Urinary bladder (tissue), 3 donors: ENCODE measurements at regions not wholly inside any gene's neighbourhood (a gene's known extent, or its start where the extent isn't known, plus 50 kb on each side); places are given as distances from the start of the nearest gene placed in this dataset.
A peak's percentile ranks its signal among the peaks of the same experiment; 100 is the strongest.

Experiments used
- DNase-seq: peaks from one replicate; pipeline ENCODE4 v3.0.0-alpha.2; 2015; ENCODE audit errors: extremely low spot score
- H3K27ac ChIP-seq: one replicate; pipeline ENCODE4 v1.5.1; 2013; ENCODE audit warnings: low read depth, mild to moderate bottlenecking, moderate library complexity
- H3K36me3 ChIP-seq: one replicate; pipeline ENCODE4 v1.6.1; 2013; ENCODE audit warnings: mild to moderate bottlenecking, moderate library complexity; ENCODE audit not compliant: insufficient read depth
- H3K4me1 ChIP-seq: one replicate; pipeline ENCODE4 v1.6.1; 2013; ENCODE audit warnings: mild to moderate bottlenecking, moderate library complexity; ENCODE audit not compliant: insufficient read depth
- H3K4me3 ChIP-seq: one replicate; pipeline ENCODE4 v1.5.1; 2013; ENCODE audit warnings: low read depth, low read length
- WGBS: extraction: QIAGEN DNeasy Blood & Tissue Kit; methylation state at CpG from one replicate; pipeline ENCODE4 v1.1.7; 2013; 5-methylcytosine and 5-hydroxymethylcytosine counted together
- donor health status: healthy with polysubstance abuse.
- donor health status: healthy.

DNA sequence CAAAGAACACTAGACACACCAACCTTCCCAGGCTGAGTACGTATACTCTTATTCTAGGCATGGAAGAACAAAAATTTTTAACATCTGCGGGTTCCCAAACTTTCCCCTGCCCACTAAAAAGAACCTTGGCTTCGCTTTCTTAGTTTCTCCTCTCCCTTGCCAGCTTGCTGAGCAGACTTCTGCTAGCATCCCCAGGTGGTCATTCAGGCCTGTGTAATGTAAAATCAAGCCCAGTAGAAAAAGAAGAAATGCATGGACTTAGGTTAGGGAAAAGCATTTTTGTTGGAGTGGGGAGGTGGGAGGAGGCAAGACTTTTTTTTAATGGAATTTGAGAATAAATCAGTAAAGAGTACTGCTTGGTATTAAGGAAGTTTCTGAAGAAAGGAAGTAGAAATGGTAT, 331.0 kb upstream of the TLE4 start:
- H3K4me1 ChIP-seq: no peaks in the 10 kb centered on the region

DNA sequence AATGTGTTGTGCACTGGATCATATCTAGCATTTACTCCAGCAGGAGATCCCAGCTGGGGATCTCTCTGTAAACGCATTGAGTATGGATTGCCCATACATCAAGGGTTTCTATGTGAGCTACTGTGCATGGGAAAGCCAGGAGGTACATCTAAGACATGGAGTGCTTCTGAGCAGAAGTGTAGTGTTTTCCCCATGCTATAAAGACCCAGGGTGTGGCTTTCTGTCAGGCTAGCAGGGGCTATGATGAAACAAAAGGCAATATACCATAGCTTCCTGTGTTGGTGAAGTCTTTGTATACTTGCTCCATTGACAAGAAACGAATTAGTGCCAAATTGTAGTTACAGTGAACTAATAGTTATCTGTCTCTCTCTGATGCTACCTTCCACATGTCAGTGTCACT, 329.3 kb upstream of the TLE4 start:
- H3K36me3 ChIP-seq: no peaks in the 10 kb centered on the region
- H3K27ac ChIP-seq: no peak overlapping the region
- no peak overlapping the region for H3K4me3 ChIP-seq
- no peaks in the 10 kb centered on the region for H3K4me1 ChIP-seq
- DNase-seq: no peak
- WGBS: 76% methylated on average over 2 of the region's 2 CpGs

More for the DNA sequence above, 331.0 kb upstream of the TLE4 start:
- Histone ChIP-seq H3K4me3 (no peak overlapping the region), H3K36me3 (no peaks in the 10 kb centered on the region), H3K27ac (no peak overlapping the region)
- WGBS: 89% methylated on average over 3 of the region's 3 CpGs
- no peak for DNase-seq

DNA sequence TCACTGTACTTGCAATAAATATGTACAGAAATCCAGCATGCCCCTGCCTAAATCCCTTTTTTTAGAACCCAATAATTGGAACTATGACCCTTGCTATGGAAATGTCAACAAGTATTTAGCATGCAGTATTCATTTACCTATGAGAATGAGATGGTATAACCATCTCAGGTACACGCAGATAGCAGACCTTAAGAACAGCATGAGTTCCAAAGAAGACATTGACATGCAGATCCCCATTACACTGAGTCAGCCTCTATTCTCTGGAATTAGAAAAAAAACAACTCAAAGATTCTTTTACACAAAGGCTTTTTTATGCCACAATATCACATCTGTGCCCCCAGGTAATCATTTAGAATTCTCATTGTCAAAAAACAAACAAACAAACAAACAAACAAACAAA, 325.6 kb upstream of the TLE4 start:
- Histone ChIP-seq H3K36me3 (no peaks in the 10 kb centered on the region), H3K4me3 (no peak overlapping the region), H3K4me1 (no peaks in the 10 kb centered on the region), H3K27ac (no peak overlapping the region)
- DNase-seq: no peak
- 84% methylated on average over 1 of the region's 1 CpG for WGBS

GRCh38 chr9:79247021-79247420, 324.7 kb upstream of the TLE4 start:
- Histone ChIP-seq H3K27ac (no peak overlapping the region), H3K36me3 (no peaks in the 10 kb centered on the region), H3K4me3 (no peak overlapping the region), H3K4me1 (no peaks in the 10 kb centered on the region)
- DNase-seq: no peak

- DNase-seq: no peak
- no peaks in the 10 kb centered on the region for H3K4me1 ChIP-seq
- H3K4me3 ChIP-seq: no peak overlapping the region
- 91% methylated on average over 1 of the region's 1 CpG for WGBS
- H3K27ac ChIP-seq: no peak overlapping the region
- H3K36me3 ChIP-seq: no peaks in the 10 kb centered on the region
These were observed 321.0 kb upstream of the TLE4 start for GRCh38 chr9:79250806-79251205.

DNA sequence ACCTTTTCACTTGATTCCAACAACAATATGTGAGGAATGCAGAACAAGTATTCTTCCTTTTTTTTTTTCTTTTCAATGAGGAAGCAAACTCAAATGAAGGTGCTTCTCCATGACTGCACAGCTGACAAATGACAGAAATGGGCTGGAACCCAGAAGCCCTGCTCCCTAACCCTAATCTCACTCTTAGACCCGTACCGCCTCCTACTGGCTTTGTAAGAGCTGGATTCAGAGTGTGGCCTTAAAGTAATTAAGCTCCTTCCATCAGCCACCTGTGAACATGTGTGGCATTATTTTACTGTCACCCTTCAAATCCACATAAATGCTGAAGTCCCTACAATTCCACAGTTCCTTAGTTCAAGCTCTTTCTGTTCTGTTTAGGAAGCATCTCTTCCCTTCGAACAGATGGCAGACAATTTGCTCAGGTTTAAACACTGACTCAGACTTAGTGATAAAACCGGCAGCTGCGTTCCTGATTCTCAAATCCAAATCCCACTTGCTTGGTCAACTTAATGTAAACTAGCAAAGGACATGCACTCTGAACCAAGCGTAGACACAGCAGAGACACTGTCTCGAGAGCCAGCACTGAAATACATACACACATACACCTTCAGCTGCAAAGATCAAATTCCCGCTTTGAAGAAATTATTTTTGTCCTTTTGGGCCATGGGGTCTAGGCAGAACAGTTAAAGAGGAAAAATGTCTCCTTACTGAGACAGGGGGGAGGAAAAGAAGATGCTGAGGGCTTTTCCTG, 316.7 kb upstream of the TLE4 start:
- Histone ChIP-seq H3K36me3 (no peaks in the 10 kb centered on the region), H3K4me3 (no peak overlapping the region), H3K4me1 (no peaks in the 10 kb centered on the region), H3K27ac (no peak overlapping the region)
- DNase-seq: no peak
- WGBS: 62% methylated on average over 8 of the region's 8 CpGs

DNA sequence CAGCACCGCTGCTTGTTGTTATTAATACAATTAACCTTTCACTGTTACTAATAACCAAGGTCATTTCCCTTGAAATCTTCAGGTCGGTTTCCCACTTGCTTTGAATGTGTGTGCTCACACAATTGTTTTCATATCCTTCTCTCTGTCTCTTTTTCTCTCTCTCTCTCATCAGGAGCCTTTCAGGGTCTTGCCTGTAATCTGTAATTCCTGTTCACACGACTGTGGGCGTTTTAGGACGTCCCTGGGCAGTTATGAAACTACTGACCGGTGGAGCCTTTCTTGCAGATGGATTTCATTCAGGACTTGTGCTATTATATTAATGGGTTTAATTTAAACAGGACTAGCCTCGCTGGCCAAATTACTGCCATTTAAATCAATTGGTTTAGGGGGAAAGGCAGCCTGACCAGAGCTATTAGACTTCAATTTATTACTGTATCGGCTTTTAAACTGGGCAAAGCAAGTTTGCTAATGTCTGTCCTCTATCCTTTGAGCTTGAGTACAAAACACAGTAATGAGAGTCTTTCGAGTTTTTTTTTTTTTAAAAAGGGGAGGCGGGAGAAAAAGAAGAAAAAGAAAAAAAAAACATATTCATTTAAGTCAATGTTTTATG, 316.0 kb upstream of the TLE4 start:
- H3K4me3 ChIP-seq: no peak overlapping the region
- DNase-seq: no peak
- WGBS: 57% methylated on average over 10 of the region's 10 CpGs
- H3K36me3 ChIP-seq: no peaks in the 10 kb centered on the region
- H3K27ac ChIP-seq: no peak overlapping the region
- H3K4me1 ChIP-seq: no peaks in the 10 kb centered on the region

- Histone ChIP-seq H3K36me3 (no peaks in the 10 kb centered on the region), H3K27ac (no peak overlapping the region), H3K4me3 (peak overlapping the region; percentile 8), H3K4me1 (no peaks in the 10 kb centered on the region)
- WGBS: 14% methylated on average over 15 of the region's 15 CpGs
- no peak for DNase-seq
These were observed 315.0 kb upstream of the TLE4 start for GRCh38 chr9:79256691-79257213.

DNA sequence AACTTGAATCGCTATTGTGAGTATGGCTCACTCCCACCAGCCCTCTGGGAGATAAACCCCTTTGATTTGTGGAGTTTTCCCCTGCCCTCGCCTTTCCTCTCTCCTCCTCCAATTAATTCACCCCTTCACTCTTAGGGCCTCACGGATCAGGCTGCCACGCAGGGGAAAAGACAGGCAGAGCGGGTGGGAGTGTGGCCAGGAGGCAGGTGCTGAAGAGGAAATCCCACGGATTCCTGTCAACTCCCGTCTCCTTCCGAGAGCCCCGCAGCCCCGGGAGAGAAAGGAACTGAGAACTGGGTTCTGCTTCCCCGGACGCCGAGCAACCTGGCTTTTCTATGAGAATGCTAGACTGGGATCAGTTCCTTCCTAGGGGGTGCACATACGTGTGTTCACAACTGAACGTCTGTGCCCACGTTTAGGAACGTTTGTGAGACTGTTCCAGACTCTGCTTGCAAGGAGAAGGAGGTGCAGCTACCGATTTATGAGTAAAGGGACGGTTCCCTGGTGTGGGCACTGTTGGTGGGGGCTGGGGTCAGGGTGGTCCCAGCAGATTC, 314.5 kb upstream of the TLE4 start:
- no peak overlapping the region for H3K27ac ChIP-seq
- DNase-seq: no peak
- no peak overlapping the region for H3K4me3 ChIP-seq
- no peaks in the 10 kb centered on the region for H3K4me1 ChIP-seq
- no peaks in the 10 kb centered on the region for H3K36me3 ChIP-seq
- 8% methylated on average over 19 of the region's 19 CpGs for WGBS

GRCh38 chr9:79257790-79258351, 313.9 kb upstream of the TLE4 start:
- no peak for DNase-seq

GRCh38 chr9:79259858-79260257, 311.9 kb upstream of the TLE4 start:
- DNase-seq: no peak
- H3K4me1 ChIP-seq: no peaks in the 10 kb centered on the region
- no peaks in the 10 kb centered on the region for H3K36me3 ChIP-seq
- H3K27ac ChIP-seq: no peak overlapping the region
- no peak overlapping the region for H3K4me3 ChIP-seq
- WGBS: 83% methylated on average over 4 of the region's 4 CpGs

More at GRCh38 chr9:79257790-79258351, 313.9 kb upstream of the TLE4 start:
- Histone ChIP-seq H3K4me1 (no peaks in the 10 kb centered on the region), H3K27ac (no peak overlapping the region), H3K4me3 (no peak overlapping the region), H3K36me3 (no peaks in the 10 kb centered on the region)
- WGBS: 62% methylated on average over 21 of the region's 21 CpGs

- 61% methylated on average over 1 of the region's 1 CpG for WGBS
- no peak for DNase-seq
- Histone ChIP-seq H3K36me3 (no peaks in the 10 kb centered on the region), H3K4me1 (no peaks in the 10 kb centered on the region), H3K27ac (no peak overlapping the region), H3K4me3 (no peak overlapping the region)
These were observed 308.1 kb upstream of the TLE4 start for GRCh38 chr9:79263628-79264027.

- no peaks in the 10 kb centered on the region for H3K4me1 ChIP-seq
- no peak overlapping the region for H3K4me3 ChIP-seq
- no peak for DNase-seq
- H3K36me3 ChIP-seq: no peaks in the 10 kb centered on the region
- no peak overlapping the region for H3K27ac ChIP-seq
These were observed 307.7 kb upstream of the TLE4 start for GRCh38 chr9:79264041-79264440.
